Stomach (tissue), 8 donors: ENCODE measurements at regions not wholly inside any gene's neighbourhood (a gene's known extent, or its start where the extent isn't known, plus 50 kb on each side); places are given as distances from the start of the nearest gene placed in this dataset.

Source experiments
- DNase-seq, 2 donors: peaks; one replicate each; pipeline versions ENCODE4 v3.0.0 to v3.0.0-alpha.2; 2013 to 2019
- H3K27ac ChIP-seq, 5 donors: fragments of 200-600 bp in 4 of 5; sonication (generic) in 4 of 5; one replicate each; pipeline ENCODE4 v1.5.1; 2013 to 2019; ENCODE audit warnings: mild to moderate bottlenecking in 1 of 5, moderate library complexity in 1 of 5
- H3K27me3 ChIP-seq, 3 donors: fragments of 200-600 bp; sonication (generic); one replicate each; pipeline ENCODE4 v1.5.1; 2017 to 2019; ENCODE audit warnings: mixed run types in 1 of 3
- H3K36me3 ChIP-seq, 4 donors: fragments of 200-600 bp; sonication (generic); 1 replicate in 3 of 4; 2 replicates in 1 of 4; pipeline ENCODE4 v1.5.1; 2016 to 2019
- H3K4me1 ChIP-seq, 4 donors: fragments of 200-600 bp; sonication (generic); one replicate each; pipeline ENCODE4 v1.5.1; 2016 to 2019
- H3K4me3 ChIP-seq, 4 donors: fragments of 200-600 bp; sonication (generic) in 3 of 4; one replicate each; pipeline ENCODE4 v1.5.1; 2016 to 2019; ENCODE audit warnings: mild to moderate bottlenecking in 1 of 4
- H3K9me3 ChIP-seq, 4 donors: fragments of 200-600 bp; sonication (generic); one replicate each; pipeline ENCODE4 v1.5.1; 2016 to 2019
- CTCF ChIP-seq, 7 experiments: fragments of 450-650 bp in 4 of 7; fragments of 200-600 bp in 3 of 7; sonication (generic) in 3 of 7; IDR thresholded peaks; one replicate each; pipeline ENCODE4 v1.5.1; 2016 to 2019; ENCODE audit warnings: antibody characterized with exemption in 7 of 7, control low read depth in 2 of 7, mild to moderate bottlenecking in 1 of 7
- EP300 ChIP-seq: sonication (generic); formaldehyde crosslinking; IDR thresholded peaks from one replicate; pipeline ENCODE4 v1.6.1; 2017; ENCODE audit warnings: antibody characterized with exemption
- POLR2A ChIP-seq, 4 donors: fragments of 450-650 bp; IDR thresholded peaks; one replicate each; pipeline ENCODE4 v1.6.1; 2016; ENCODE audit warnings: antibody characterized with exemption in 4 of 4, control low read depth in 2 of 4, mild to moderate bottlenecking in 1 of 4, moderate library complexity in 1 of 4
- POLR2AphosphoS5 ChIP-seq, 3 donors: sonication (generic); formaldehyde crosslinking; IDR thresholded peaks; one replicate each; pipeline ENCODE4 v1.6.1; 2016; ENCODE audit warnings: antibody characterized with exemption in 3 of 3
- WGBS, 5 donors: extraction: QIAGEN DNeasy Blood & Tissue Kit in 3 of 5; methylation state at CpG; one replicate each; pipeline versions ENCODE4 v1.1.5 to v1.1.7; 2013 to 2018; 5-methylcytosine and 5-hydroxymethylcytosine counted together
- intact Hi-C: fragments of 100-400 bp; cut with DNase I; formaldehyde crosslinking; loops from one replicate; pipeline ENCODE4 v1.15.1; 2023; ENCODE audit warnings: low total_unique reads
- donor health status: healthy with polysubstance abuse.
- donor health status: Bipolar disorder and iron deficiency.
- donor health status: healthy.

GRCh38 chr5:164298165-164298564 lies 792.7 kb downstream of the MAT2B start:
- intact Hi-C loops = no loop called here

GRCh38 chr5:164300295-164300694 lies 794.9 kb downstream of the MAT2B start:
- H3K4me3 ChIP-seq = no peak overlapping the region
- TF ChIP-seq POLR2A (IDR thresholded peaks at IDR 0.05) (no peak), CTCF (IDR thresholded peaks at IDR 0.05) (no peak), EP300 (no peak), POLR2AphosphoS5 (IDR thresholded peaks at IDR 0.05) (no peak)
- peaks cover 0 to 6% (median 0%) of the 10 kb centered on the region in 4 donors for H3K4me1 ChIP-seq
- H3K36me3 ChIP-seq = no peaks in the 10 kb centered on the region
- H3K27me3 ChIP-seq = peaks cover 0 to 5% (median 0%) of the 10 kb centered on the region in 3 donors
- intact Hi-C loops = no loop called here
- no peaks in the 10 kb centered on the region for H3K9me3 ChIP-seq
- no peak for DNase-seq
- no peak overlapping the region for H3K27ac ChIP-seq

More at GRCh38 chr5:164298165-164298564, 792.7 kb downstream of the MAT2B start:
- Histone ChIP-seq H3K36me3 (no peaks in the 10 kb centered on the region), H3K4me3 (no peak overlapping the region), H3K27me3 (peaks cover 0 to 5% (median 0%) of the 10 kb centered on the region in 3 donors), H3K4me1 (peaks cover 0 to 6% (median 0%) of the 10 kb centered on the region in 4 donors), H3K27ac (no peak overlapping the region), H3K9me3 (peaks cover 0 to 5% (median 0%) of the 10 kb centered on the region in 4 donors)
- 82 to 89% (median 85%) methylated on average over 2 of the region's 2 CpGs for WGBS, 5 donors
- TF ChIP-seq POLR2A (IDR thresholded peaks at IDR 0.05) (no peak), EP300 (no peak), POLR2AphosphoS5 (IDR thresholded peaks at IDR 0.05) (no peak), CTCF (IDR thresholded peaks at IDR 0.05) (no peak)
- no peak for DNase-seq

GRCh38 chr5:164301136-164301535 lies 795.7 kb downstream of the MAT2B start:
- no peaks in the 10 kb centered on the region for H3K36me3 ChIP-seq
- no peak for DNase-seq

GRCh38 chr5:164301708-164302107 lies 796.3 kb downstream of the MAT2B start:
- no peak overlapping the region for H3K4me3 ChIP-seq
- peaks cover 0 to 2% (median 0%) of the 10 kb centered on the region in 4 donors for H3K4me1 ChIP-seq
- WGBS, 5 donors = 76 to 88% (median 86%) methylated on average over 3 of the region's 3 CpGs
- no peak for DNase-seq
- no peak overlapping the region for H3K27ac ChIP-seq
- TF ChIP-seq POLR2A (IDR thresholded peaks at IDR 0.05) (no peak), POLR2AphosphoS5 (IDR thresholded peaks at IDR 0.05) (no peak), CTCF (IDR thresholded peaks at IDR 0.05) (no peak), EP300 (no peak)
- intact Hi-C loops = no loop called here
- H3K36me3 ChIP-seq = no peaks in the 10 kb centered on the region
- no peaks in the 10 kb centered on the region for H3K9me3 ChIP-seq
- peaks cover 0 to 2% (median 0%) of the 10 kb centered on the region in 3 donors for H3K27me3 ChIP-seq

More at GRCh38 chr5:164301136-164301535, 795.7 kb downstream of the MAT2B start:
- H3K4me1 ChIP-seq = peaks cover 0 to 6% (median 0%) of the 10 kb centered on the region in 4 donors
- TF ChIP-seq EP300 = no peak
- H3K4me3 ChIP-seq = no peak overlapping the region
- H3K27ac ChIP-seq = no peak overlapping the region
- no peaks in the 10 kb centered on the region for H3K9me3 ChIP-seq
- intact Hi-C loops = no loop called here
- peaks cover 0 to 5% (median 0%) of the 10 kb centered on the region in 3 donors for H3K27me3 ChIP-seq

GRCh38 chr5:164302533-164303235 lies 797.3 kb downstream of the MAT2B start:
- H3K9me3 ChIP-seq = no peaks in the 10 kb centered on the region
- H3K4me1 ChIP-seq = no peaks in the 10 kb centered on the region
- H3K4me3 ChIP-seq = no peak overlapping the region
- DNase-seq = no peak
- no peak overlapping the region for H3K27ac ChIP-seq
- intact Hi-C loops = no loop called here
- no peaks in the 10 kb centered on the region for H3K27me3 ChIP-seq
- no peaks in the 10 kb centered on the region for H3K36me3 ChIP-seq
- TF ChIP-seq POLR2A (IDR thresholded peaks at IDR 0.05) (no peak), EP300 (no peak), POLR2AphosphoS5 (IDR thresholded peaks at IDR 0.05) (no peak), CTCF (IDR thresholded peaks at IDR 0.05) (no peak)
- WGBS, 5 donors = 45 to 60% (median 57%) methylated on average over 2 of the region's 2 CpGs
